K562 (cell line): ENCODE measurements at regions not wholly inside any gene's neighbourhood (a gene's known extent, or its start where the extent isn't known, plus 50 kb on each side); places are given as distances from the start of the nearest gene placed in this dataset.
A peak's percentile ranks its signal among the peaks of the same experiment; 100 is the strongest.

Experiments used
- CTCF ChIP-seq, 3 experiments: IDR thresholded peaks in 2 of 3; conservative IDR thresholded peaks in 1 of 3; 2 replicates each; pipeline ENCODE4 v1.5.1; 2011 to 2012; ENCODE audit warnings: low read length in 3 of 3, mild to moderate bottlenecking in 3 of 3, control low read depth in 2 of 3, improper control_type of control experiment in 1 of 3, inconsistent platforms in 1 of 3, low read depth in 1 of 3, mixed read lengths in 1 of 3, moderate library complexity in 1 of 3; ENCODE audit not compliant: insufficient read depth in 2 of 3
- E2F6 ChIP-seq, 2 experiments: IDR thresholded peaks; 2 replicates each; pipeline ENCODE4 v1.6.1; 2011; ENCODE audit warnings: borderline replicate concordance in 1 of 2, control low read depth in 1 of 2, low read depth in 1 of 2, low read length in 1 of 2, mild to moderate bottlenecking in 1 of 2, mixed read lengths in 1 of 2, moderate library complexity in 1 of 2; ENCODE audit not compliant: insufficient read depth in 1 of 2, insufficient read length in 1 of 2, poor library complexity in 1 of 2, severe bottlenecking in 1 of 2; ENCODE audit errors: extremely low read depth in 1 of 2
- ETV5 ChIP-seq: sonication (generic); formaldehyde crosslinking; IDR thresholded peaks from 2 replicates; pipeline ENCODE4 v1.4.0; 2020; ENCODE audit warnings: low read depth, mild to moderate bottlenecking, missing genetic modification reagents
- EZH2 ChIP-seq: IDR thresholded peaks from 2 replicates; pipeline ENCODE4 v1.6.1; 2012; ENCODE audit warnings: low read depth, mild to moderate bottlenecking, inconsistent platforms, low read length, borderline replicate concordance
- MAFK ChIP-seq: IDR thresholded peaks from 2 replicates; pipeline ENCODE4 v1.6.1; 2011; ENCODE audit warnings: low read length, improper control_type of control experiment
- MTA3 ChIP-seq: fragments of 450-650 bp; formaldehyde crosslinking; IDR thresholded peaks from 2 replicates; pipeline ENCODE4 v1.6.1; 2017; ENCODE audit warnings: mild to moderate bottlenecking, borderline replicate concordance
- MTF1 ChIP-seq: fragments of 250-450 bp; sonication (Bioruptor Pico); IDR thresholded peaks from 2 replicates; pipeline ENCODE4 v1.9.0; 2021; ENCODE audit warnings: moderate library complexity, mild to moderate bottlenecking, inconsistent platforms, borderline replicate concordance
- PCBP2 ChIP-seq: fragments of 200-400 bp; formaldehyde crosslinking; IDR thresholded peaks from 2 replicates; pipeline ENCODE4 v1.6.1; 2018; ENCODE audit warnings: low read length, low read depth, mild to moderate bottlenecking, moderate library complexity; ENCODE audit not compliant: poor library complexity, severe bottlenecking
- POLR2AphosphoS5 ChIP-seq: IDR thresholded peaks from 2 replicates; pipeline ENCODE4 v1.6.1; 2011; ENCODE audit warnings: mild to moderate bottlenecking, low read depth, low read length, moderate library complexity; ENCODE audit not compliant: control insufficient read depth, insufficient read depth
- SMC3 ChIP-seq: conservative IDR thresholded peaks from 2 replicates; pipeline ENCODE4 v1.6.1; 2011; ENCODE audit warnings: low read depth, low read length, improper control_type of control experiment; ENCODE audit not compliant: insufficient read depth
- ZEB2 ChIP-seq: fragments of 450-650 bp; IDR thresholded peaks from 2 replicates; pipeline ENCODE4 v1.6.1; 2016
- ZNF146 ChIP-seq: IDR thresholded peaks from one replicate; pipeline ENCODE4 v1.6.1; 2018; ENCODE audit warnings: missing compliant biosample characterization; ENCODE audit not compliant: unreplicated experiment
- ZNF644 ChIP-seq: fragments of 200-800 bp; sonication (Bioruptor generic); IDR thresholded peaks from 2 replicates; pipeline ENCODE4 v1.6.1; 2016; ENCODE audit warnings: low read depth, missing genetic modification characterization, missing compliant biosample characterization

DNA sequence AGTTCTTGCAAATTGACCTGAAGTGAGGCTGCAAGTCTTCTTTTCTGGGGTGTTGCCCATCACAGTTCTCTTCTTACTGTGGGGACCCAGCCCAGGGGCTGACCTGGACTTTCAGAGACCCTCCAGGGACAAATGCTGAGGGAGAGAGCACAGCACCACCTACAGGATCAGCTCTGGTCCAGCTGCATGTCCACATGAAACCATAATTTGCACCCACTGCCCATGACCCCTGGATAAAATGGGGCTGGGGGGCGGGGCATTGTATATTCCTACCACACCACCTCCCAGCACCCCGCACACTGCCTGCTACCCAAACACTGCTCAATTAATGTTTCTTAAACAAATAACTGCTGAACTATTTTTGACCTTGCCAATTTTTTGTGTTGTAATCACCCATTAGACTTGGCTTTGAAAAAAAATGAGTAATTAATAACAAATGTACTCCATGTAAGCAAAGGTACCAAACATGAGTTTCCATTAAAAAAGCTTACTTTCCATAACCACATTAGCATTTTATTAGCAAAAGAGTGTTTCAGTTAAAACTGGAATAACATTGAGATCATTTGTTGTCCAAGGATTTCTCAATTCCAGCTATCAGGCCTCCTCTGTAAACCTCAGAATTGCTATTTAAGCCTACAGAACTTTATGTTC lies 168.0 kb upstream of the RAB4A start:
- TF ChIP-seq POLR2AphosphoS5, result no peak
- no peak for TF ChIP-seq MAFK
- peak in 2 of 3 experiments; percentile 9 to 39; a peak in 2 of 6 replicates for TF ChIP-seq CTCF (IDR thresholded peaks at IDR 0.05 in 2 of 3, conservative IDR thresholded peaks at IDR 0.05 in 1 of 3; ENCODE audit: insufficient read depth in 2 of 3, low read depth in 1 of 3, low read length in 3 of 3)
- TF ChIP-seq EZH2, result no peak
- TF ChIP-seq E2F6 (IDR thresholded peaks at IDR 0.05; ENCODE audit: borderline replicate concordance in 1 of 2, extremely low read depth in 1 of 2, insufficient read depth in 1 of 2, insufficient read length in 1 of 2, low read depth in 1 of 2, low read length in 1 of 2, poor library complexity in 1 of 2, severe bottlenecking in 1 of 2), result no peak
- no peak for TF ChIP-seq ETV5 (CRISPR knock-in tag)
- TF ChIP-seq ZNF146, result no peak
- TF ChIP-seq PCBP2, result no peak
- TF ChIP-seq MTF1 (CRISPR knock-in tag), result no peak
- no peak for TF ChIP-seq ZEB2
- no peak for TF ChIP-seq SMC3
- no peak for TF ChIP-seq ZNF644 (tag)
- TF ChIP-seq MTA3, result no peak
